Hepatocyte (in vitro differentiated cells): ENCODE measurements at regions not wholly inside any gene's neighbourhood (a gene's known extent, or its start where the extent isn't known, plus 50 kb on each side); places are given as distances from the start of the nearest gene placed in this dataset.

Experiments used
- EZH2 ChIP-seq: fragments of 200-600 bp; sonication (generic); IDR thresholded peaks from 2 replicates; pipeline ENCODE4 v1.6.1; 2016; ENCODE audit warnings: antibody characterized with exemption, mild to moderate bottlenecking, borderline replicate concordance
- EZH2phosphoT487 ChIP-seq: fragments of 200-600 bp; sonication (generic); IDR thresholded peaks from one replicate; pipeline ENCODE4 v1.6.1; 2018; ENCODE audit warnings: antibody characterized with exemption, mild to moderate bottlenecking, low read depth, moderate library complexity; ENCODE audit not compliant: unreplicated experiment, severe bottlenecking
- TF ChIP-seq, protein P1 (sequence below): fragments of 200-600 bp; sonication (generic); IDR thresholded peaks from 2 replicates; pipeline ENCODE4 v1.5.1; 2016; ENCODE audit warnings: antibody characterized with exemption, mild to moderate bottlenecking; ENCODE audit not compliant: poor library complexity

DNA sequence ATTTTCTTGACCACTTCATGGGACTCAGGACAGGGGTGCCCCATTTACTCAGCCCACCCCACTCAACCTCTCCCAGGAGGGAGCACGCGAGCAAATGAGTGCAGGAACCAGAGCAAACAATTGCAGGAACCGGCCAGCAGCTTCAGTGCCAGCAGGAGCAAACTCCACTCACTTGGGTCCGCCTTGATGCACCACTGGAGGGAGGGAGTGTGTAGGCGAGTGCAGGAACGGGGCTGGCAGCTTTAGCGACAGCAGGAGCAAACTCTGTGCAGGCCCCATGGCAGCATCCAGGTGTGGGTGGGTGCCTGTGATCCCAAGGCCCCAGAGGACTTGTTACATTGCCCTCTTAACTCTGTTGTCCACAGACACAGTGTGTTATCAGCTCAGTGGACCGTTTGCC is 1667.3 kb upstream of the CELF4 start:
- TF ChIP-seq, protein P1, sequence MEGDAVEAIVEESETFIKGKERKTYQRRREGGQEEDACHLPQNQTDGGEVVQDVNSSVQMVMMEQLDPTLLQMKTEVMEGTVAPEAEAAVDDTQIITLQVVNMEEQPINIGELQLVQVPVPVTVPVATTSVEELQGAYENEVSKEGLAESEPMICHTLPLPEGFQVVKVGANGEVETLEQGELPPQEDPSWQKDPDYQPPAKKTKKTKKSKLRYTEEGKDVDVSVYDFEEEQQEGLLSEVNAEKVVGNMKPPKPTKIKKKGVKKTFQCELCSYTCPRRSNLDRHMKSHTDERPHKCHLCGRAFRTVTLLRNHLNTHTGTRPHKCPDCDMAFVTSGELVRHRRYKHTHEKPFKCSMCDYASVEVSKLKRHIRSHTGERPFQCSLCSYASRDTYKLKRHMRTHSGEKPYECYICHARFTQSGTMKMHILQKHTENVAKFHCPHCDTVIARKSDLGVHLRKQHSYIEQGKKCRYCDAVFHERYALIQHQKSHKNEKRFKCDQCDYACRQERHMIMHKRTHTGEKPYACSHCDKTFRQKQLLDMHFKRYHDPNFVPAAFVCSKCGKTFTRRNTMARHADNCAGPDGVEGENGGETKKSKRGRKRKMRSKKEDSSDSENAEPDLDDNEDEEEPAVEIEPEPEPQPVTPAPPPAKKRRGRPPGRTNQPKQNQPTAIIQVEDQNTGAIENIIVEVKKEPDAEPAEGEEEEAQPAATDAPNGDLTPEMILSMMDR, result no peak
- TF ChIP-seq EZH2, result no peak
- no peak for TF ChIP-seq EZH2phosphoT487
